ENCODE measurements at regions not wholly inside any gene's neighbourhood (a gene's known extent, or its start where the extent isn't known, plus 50 kb on each side); places are given as distances from the start of the nearest gene placed in this dataset.
A peak's percentile ranks its signal among the peaks of the same experiment; 100 is the strongest.

DNA sequence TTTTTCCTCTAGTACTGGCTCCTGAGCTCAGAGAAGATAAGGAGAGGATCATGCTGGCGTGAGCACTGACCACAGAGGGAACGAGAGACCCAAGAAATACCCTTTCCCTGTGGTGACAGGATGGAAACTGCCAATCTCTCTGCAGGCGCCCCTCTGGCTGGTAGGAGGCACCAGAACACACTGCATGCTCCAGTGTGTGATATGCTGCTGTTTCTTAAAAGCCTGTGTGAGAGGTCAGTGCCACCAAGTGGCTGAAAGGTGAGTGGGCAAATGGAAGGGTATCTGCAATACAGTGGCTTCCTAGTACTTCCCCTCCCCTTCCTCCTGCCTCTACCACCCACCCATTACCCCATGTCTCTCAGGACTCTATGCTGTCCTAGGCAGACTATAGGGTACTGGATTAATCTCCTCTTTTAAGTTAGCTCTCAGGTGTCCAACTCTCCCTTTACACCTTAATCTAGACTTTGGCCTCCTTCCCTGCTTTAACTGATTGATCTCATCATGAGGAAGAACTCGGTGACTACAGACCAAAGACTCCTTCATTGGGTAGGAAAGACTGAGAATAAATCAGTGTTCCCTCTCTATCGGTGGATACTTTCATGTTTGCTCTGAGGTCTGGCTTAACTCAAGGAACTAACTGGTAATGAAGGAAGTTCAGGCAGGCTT, 283.6 kb downstream of the ADRA2A start:
- ATAC-seq (peak; percentile 97), FAIRE-seq (peak; percentile 71), DNase-seq (ENCODE audit: low read depth, low spot score) (peak; percentile 23)
- Histone ChIP-seq H4K20me1 (ENCODE audit: control insufficient read depth, insufficient read depth) (no peaks in the 10 kb centered on the region), H3K27me3 (replicated peaks in 1 of 2; ENCODE audit: control insufficient read depth in 2 of 2, insufficient read depth in 2 of 2, low read length in 1 of 2) (peaks cover 0 to 1% of the 10 kb centered on the region in 2 experiments; a peak in 1 of 4 replicates), H3K4me3 (no peak overlapping the region), H3K9ac (ENCODE audit: control insufficient read depth, insufficient read depth, low read length) (no peak overlapping the region), H3K79me2 (ENCODE audit: control insufficient read depth, insufficient read depth, low read length) (no peaks in the 10 kb centered on the region), H2AFZ (ENCODE audit: control insufficient read depth, low read depth, low read length) (no peak overlapping the region), H3K4me2 (ENCODE audit: control insufficient read depth, insufficient read depth) (no peak overlapping the region), H3K4me1 (ENCODE audit: control insufficient read depth, insufficient read depth, low read length) (no peaks in the 10 kb centered on the region), H3K27ac (ENCODE audit: control insufficient read depth, insufficient read depth) (no peak overlapping the region), H3K36me3 (ENCODE audit: control insufficient read depth in 2 of 2, insufficient read depth in 2 of 2, low read length in 1 of 2) (no peaks in the 10 kb centered on the region), H3K9me3 (replicated peaks; ENCODE audit: control insufficient read depth, insufficient read depth, low read length) (no peaks in the 10 kb centered on the region)
- RAD21 ChIA-PET (ENCODE audit: unreplicated experiment): no interaction called here
- SMC1A ChIA-PET (ENCODE audit: uncharacterized antibody, unreplicated experiment): interaction anchor here (0.7 kb wide), 1 partner anchor 12 kb away, joined by 3 read pairs; no protein-coding TSS in a partner anchor
- 0% methylated on average over 5 of the region's 5 CpGs for WGBS (ENCODE audit: insufficient coverage, insufficient replicate concordance, low lambda C conversion rate, missing lambda C conversion rate)
- CTCF ChIA-PET: interaction anchor here (0.7 to 1.0 kb wide), 3 partner anchors 79 to 286 kb away, joined by 3 read pairs; partner anchors contain the start of gene ADRA2A
- no TSS peak for BruUV-seq (replicated peaks)
- TF ChIP-seq TARDBP (IDR thresholded peaks at IDR 0.05; ENCODE audit: borderline replicate concordance) (no peak), RAD21 (IDR thresholded peaks at IDR 0.05; ENCODE audit: insufficient read depth, low read depth, low read length) (peak; percentile 78), BRCA1 (IDR thresholded peaks at IDR 0.05; ENCODE audit: low read depth, low read length) (no peak), SMC3 (IDR thresholded peaks at IDR 0.05; ENCODE audit: borderline replicate concordance, low read length) (peak; percentile 75), NFYA (IDR thresholded peaks at IDR 0.05; ENCODE audit: borderline replicate concordance, low read depth, low read length) (no peak)
- TF ChIP-seq, protein P1, sequence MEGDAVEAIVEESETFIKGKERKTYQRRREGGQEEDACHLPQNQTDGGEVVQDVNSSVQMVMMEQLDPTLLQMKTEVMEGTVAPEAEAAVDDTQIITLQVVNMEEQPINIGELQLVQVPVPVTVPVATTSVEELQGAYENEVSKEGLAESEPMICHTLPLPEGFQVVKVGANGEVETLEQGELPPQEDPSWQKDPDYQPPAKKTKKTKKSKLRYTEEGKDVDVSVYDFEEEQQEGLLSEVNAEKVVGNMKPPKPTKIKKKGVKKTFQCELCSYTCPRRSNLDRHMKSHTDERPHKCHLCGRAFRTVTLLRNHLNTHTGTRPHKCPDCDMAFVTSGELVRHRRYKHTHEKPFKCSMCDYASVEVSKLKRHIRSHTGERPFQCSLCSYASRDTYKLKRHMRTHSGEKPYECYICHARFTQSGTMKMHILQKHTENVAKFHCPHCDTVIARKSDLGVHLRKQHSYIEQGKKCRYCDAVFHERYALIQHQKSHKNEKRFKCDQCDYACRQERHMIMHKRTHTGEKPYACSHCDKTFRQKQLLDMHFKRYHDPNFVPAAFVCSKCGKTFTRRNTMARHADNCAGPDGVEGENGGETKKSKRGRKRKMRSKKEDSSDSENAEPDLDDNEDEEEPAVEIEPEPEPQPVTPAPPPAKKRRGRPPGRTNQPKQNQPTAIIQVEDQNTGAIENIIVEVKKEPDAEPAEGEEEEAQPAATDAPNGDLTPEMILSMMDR (IDR thresholded peaks at IDR 0.05 in 2 of 3, conservative IDR thresholded peaks at IDR 0.05 in 1 of 3; ENCODE audit: control insufficient read depth in 2 of 3, extremely low read depth in 1 of 3, insufficient read depth in 1 of 3, low read depth in 3 of 3, low read length in 3 of 3): peak; percentile 59 to 77 (median 70); a peak in 5 of 6 replicates
- TF ChIP-seq, protein P2, sequence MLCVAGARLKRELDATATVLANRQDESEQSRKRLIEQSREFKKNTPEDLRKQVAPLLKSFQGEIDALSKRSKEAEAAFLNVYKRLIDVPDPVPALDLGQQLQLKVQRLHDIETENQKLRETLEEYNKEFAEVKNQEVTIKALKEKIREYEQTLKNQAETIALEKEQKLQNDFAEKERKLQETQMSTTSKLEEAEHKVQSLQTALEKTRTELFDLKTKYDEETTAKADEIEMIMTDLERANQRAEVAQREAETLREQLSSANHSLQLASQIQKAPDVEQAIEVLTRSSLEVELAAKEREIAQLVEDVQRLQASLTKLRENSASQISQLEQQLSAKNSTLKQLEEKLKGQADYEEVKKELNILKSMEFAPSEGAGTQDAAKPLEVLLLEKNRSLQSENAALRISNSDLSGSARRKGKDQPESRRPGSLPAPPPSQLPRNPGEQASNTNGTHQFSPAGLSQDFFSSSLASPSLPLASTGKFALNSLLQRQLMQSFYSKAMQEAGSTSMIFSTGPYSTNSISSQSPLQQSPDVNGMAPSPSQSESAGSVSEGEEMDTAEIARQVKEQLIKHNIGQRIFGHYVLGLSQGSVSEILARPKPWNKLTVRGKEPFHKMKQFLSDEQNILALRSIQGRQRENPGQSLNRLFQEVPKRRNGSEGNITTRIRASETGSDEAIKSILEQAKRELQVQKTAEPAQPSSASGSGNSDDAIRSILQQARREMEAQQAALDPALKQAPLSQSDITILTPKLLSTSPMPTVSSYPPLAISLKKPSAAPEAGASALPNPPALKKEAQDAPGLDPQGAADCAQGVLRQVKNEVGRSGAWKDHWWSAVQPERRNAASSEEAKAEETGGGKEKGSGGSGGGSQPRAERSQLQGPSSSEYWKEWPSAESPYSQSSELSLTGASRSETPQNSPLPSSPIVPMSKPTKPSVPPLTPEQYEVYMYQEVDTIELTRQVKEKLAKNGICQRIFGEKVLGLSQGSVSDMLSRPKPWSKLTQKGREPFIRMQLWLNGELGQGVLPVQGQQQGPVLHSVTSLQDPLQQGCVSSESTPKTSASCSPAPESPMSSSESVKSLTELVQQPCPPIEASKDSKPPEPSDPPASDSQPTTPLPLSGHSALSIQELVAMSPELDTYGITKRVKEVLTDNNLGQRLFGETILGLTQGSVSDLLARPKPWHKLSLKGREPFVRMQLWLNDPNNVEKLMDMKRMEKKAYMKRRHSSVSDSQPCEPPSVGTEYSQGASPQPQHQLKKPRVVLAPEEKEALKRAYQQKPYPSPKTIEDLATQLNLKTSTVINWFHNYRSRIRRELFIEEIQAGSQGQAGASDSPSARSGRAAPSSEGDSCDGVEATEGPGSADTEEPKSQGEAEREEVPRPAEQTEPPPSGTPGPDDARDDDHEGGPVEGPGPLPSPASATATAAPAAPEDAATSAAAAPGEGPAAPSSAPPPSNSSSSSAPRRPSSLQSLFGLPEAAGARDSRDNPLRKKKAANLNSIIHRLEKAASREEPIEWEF (IDR thresholded peaks at IDR 0.05; ENCODE audit: insufficient replicate concordance, low read depth, low read length): no peak
- POLR2A ChIA-PET: no interaction called here
- intact Hi-C loops (cut with micrococcal nuclease; ENCODE audit: unreplicated experiment): no loop called here
- in situ Hi-C loops (cut with MboI): no loop called here
